Kidney (tissue), 13 donors: ENCODE measurements at regions not wholly inside any gene's neighbourhood (a gene's known extent, or its start where the extent isn't known, plus 50 kb on each side); places are given as distances from the start of the nearest gene placed in this dataset.

Experiments used
- DNase-seq, 5 donors: peaks; one replicate each; pipeline ENCODE4 v3.0.0-alpha.2; 2013 to 2020
- FAIRE-seq: peaks from 2 replicates; lab custom pipeline; 2012; peaks lifted over from hg19 to GRCh38; lab: Jason Lieb, UNC
- H3K27ac ChIP-seq, 2 donors: one replicate each; pipeline ENCODE4 v1.7.0; 2013; ENCODE audit warnings: low read depth in 2 of 2, low read length in 2 of 2, inconsistent platforms in 1 of 2
- H3K27me3 ChIP-seq: one replicate; pipeline ENCODE4 v1.7.1; 2013; ENCODE audit warnings: low read length, inconsistent platforms; ENCODE audit not compliant: control insufficient read depth, insufficient read depth
- H3K36me3 ChIP-seq, 3 donors: one replicate each; pipeline versions ENCODE4 v1.7.0 to v1.7.1; 2013; ENCODE audit warnings: low read length in 3 of 3, control low read depth in 1 of 3, inconsistent platforms in 1 of 3; ENCODE audit not compliant: insufficient read depth in 3 of 3, control insufficient read depth in 2 of 3
- H3K4me1 ChIP-seq, 3 donors: one replicate each; pipeline versions ENCODE4 v1.7.0 to v1.7.1; 2013; ENCODE audit warnings: low read length in 3 of 3, inconsistent platforms in 1 of 3, low read depth in 1 of 3; ENCODE audit not compliant: control insufficient read depth in 2 of 3, insufficient read depth in 2 of 3
- H3K4me3 ChIP-seq, 3 donors: one replicate each; pipeline versions ENCODE4 v1.7.0 to v1.8.1; 2013; ENCODE audit warnings: low read length in 3 of 3, control low read depth in 1 of 3, inconsistent platforms in 1 of 3
- H3K9ac ChIP-seq, 3 donors: one replicate each; pipeline versions ENCODE4 v1.7.0 to v1.7.1; 2013; ENCODE audit warnings: low read length in 3 of 3, control low read depth in 1 of 3, inconsistent platforms in 1 of 3
- H3K9me3 ChIP-seq, 3 donors: one replicate each; pipeline versions ENCODE4 v1.7.0 to v1.7.1; 2013; ENCODE audit warnings: low read length in 3 of 3, control low read depth in 1 of 3, inconsistent platforms in 1 of 3; ENCODE audit not compliant: control insufficient read depth in 2 of 3, insufficient read depth in 1 of 3
- intact Hi-C: fragments of 100-400 bp; cut with DNase I; formaldehyde crosslinking; loops from one replicate; pipeline ENCODE4 v1.11.1; 2022
- TF ChIP-seq, protein P1 (sequence below): IDR thresholded peaks from 3 replicates; pipeline ENCODE4 v1.5.1; 2012; ENCODE audit warnings: mild to moderate bottlenecking, moderate library complexity, borderline replicate concordance; ENCODE audit not compliant: insufficient read depth; ENCODE audit errors: extremely low read depth
- donor health status: control.
- donor health status: control.
- donor health status: control.
- donor health status: control.
- donor health status: control.
- donor health status: DM: yes; HTN: yes; CAD: no.
- donor health status: Normal renal cell carcinoma (clear cell type).

DNA sequence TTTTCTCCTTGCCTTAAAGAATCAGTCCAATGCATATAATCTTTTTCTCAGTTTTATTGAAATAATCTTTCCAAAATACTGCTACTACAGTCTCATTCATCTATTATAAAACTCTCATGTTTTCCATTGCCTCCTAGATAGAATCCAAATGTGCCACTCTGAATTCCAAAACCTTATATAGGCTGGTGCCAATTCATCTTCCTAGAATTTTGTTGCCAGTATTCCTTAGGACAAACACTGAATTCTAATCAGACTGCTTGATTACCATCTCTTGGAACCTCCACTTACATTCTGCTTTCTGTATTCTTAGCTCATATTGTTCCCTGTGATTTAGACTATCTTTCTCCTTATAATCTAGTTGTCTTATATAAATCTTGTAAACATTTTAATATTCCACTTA, 427.6 kb upstream of the DCC start:
- TF ChIP-seq, protein P1, sequence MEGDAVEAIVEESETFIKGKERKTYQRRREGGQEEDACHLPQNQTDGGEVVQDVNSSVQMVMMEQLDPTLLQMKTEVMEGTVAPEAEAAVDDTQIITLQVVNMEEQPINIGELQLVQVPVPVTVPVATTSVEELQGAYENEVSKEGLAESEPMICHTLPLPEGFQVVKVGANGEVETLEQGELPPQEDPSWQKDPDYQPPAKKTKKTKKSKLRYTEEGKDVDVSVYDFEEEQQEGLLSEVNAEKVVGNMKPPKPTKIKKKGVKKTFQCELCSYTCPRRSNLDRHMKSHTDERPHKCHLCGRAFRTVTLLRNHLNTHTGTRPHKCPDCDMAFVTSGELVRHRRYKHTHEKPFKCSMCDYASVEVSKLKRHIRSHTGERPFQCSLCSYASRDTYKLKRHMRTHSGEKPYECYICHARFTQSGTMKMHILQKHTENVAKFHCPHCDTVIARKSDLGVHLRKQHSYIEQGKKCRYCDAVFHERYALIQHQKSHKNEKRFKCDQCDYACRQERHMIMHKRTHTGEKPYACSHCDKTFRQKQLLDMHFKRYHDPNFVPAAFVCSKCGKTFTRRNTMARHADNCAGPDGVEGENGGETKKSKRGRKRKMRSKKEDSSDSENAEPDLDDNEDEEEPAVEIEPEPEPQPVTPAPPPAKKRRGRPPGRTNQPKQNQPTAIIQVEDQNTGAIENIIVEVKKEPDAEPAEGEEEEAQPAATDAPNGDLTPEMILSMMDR = no peak
- Histone ChIP-seq H3K4me1 (peaks cover 0 to 5% (median 2%) of the 10 kb centered on the region in 3 donors), H3K4me3 (no peak overlapping the region), H3K27me3 (no peaks in the 10 kb centered on the region), H3K9me3 (no peaks in the 10 kb centered on the region), H3K27ac (no peak overlapping the region), H3K9ac (no peak overlapping the region), H3K36me3 (no peaks in the 10 kb centered on the region)
- DNase-seq = no peak
- no peak for FAIRE-seq
- intact Hi-C loops = no loop called here

DNA sequence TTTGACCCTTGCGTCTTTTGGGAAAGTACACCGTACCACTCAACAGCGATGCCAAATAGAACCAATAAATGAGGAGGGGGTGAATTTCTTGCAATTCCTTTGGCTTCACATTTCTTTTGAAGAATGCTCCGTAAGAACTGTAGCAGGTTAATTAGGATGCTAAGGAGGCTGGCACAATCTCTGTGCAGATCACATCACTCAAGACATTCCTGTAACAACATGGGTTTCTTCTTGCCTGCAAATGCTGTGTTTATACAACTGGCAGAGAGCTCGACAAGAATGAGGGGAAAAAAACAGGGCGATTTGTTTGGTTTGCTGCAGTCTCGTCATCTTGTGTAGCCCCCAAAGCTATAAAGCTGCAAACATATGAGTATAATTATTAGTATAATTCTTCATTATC, 424.8 kb upstream of the DCC start:
- H3K36me3 ChIP-seq = no peaks in the 10 kb centered on the region
- H3K4me1 ChIP-seq = no peaks in the 10 kb centered on the region
- FAIRE-seq = no peak
- TF ChIP-seq, protein P1 = no peak
- no peak overlapping the region for H3K27ac ChIP-seq
- no peaks in the 10 kb centered on the region for H3K9me3 ChIP-seq
- peak in 1 of 5 donors; percentile 8 for DNase-seq
- H3K9ac ChIP-seq = no peak overlapping the region
- no peak overlapping the region for H3K4me3 ChIP-seq
- H3K27me3 ChIP-seq = no peaks in the 10 kb centered on the region
- intact Hi-C loops = no loop called here

GRCh38 chr18:51921862-51922261, 418.1 kb upstream of the DCC start:
- H3K9me3 ChIP-seq = no peaks in the 10 kb centered on the region
- H3K4me1 ChIP-seq = no peaks in the 10 kb centered on the region
- intact Hi-C loops = no loop called here
- no peak overlapping the region for H3K4me3 ChIP-seq
- H3K27me3 ChIP-seq = no peaks in the 10 kb centered on the region
- DNase-seq (no peak), FAIRE-seq (no peak)
- H3K9ac ChIP-seq = no peak overlapping the region
- TF ChIP-seq, protein P1 = no peak
- H3K36me3 ChIP-seq = no peaks in the 10 kb centered on the region
- H3K27ac ChIP-seq = no peak overlapping the region

GRCh38 chr18:51933903-51934302, 406.1 kb upstream of the DCC start:
- H3K9me3 ChIP-seq = no peaks in the 10 kb centered on the region
- no peak overlapping the region for H3K27ac ChIP-seq
- H3K36me3 ChIP-seq = no peaks in the 10 kb centered on the region
- FAIRE-seq = no peak
- intact Hi-C loops = no loop called here
- no peak for DNase-seq
- no peak overlapping the region for H3K9ac ChIP-seq
- no peaks in the 10 kb centered on the region for H3K27me3 ChIP-seq
- TF ChIP-seq, protein P1 = no peak
- no peak overlapping the region for H3K4me3 ChIP-seq
- H3K4me1 ChIP-seq = no peaks in the 10 kb centered on the region
